HEK293 (cell line): ENCODE measurements at regions not wholly inside any gene's neighbourhood (a gene's known extent, or its start where the extent isn't known, plus 50 kb on each side); places are given as distances from the start of the nearest gene placed in this dataset.

Source experiments
- BCL11B ChIP-seq: fragments of 450-650 bp; formaldehyde crosslinking; IDR thresholded peaks from 2 replicates; pipeline ENCODE4 v1.5.1; 2016; ENCODE audit warnings: low read depth, missing biosample characterization, missing genetic modification characterization
- HOXA7 ChIP-seq: sonication (generic); formaldehyde crosslinking; IDR thresholded peaks from 2 replicates; pipeline ENCODE4 v1.8.1; 2022; ENCODE audit warnings: missing genetic modification reagents, borderline replicate concordance
- MYNN ChIP-seq: fragments of 450-650 bp; formaldehyde crosslinking; IDR thresholded peaks from 2 replicates; pipeline ENCODE4 v1.5.1; 2016; ENCODE audit warnings: missing biosample characterization, missing genetic modification characterization, borderline replicate concordance
- SCRT1 ChIP-seq: fragments of 450-650 bp; formaldehyde crosslinking; IDR thresholded peaks from 2 replicates; pipeline ENCODE4 v1.5.1; 2016; ENCODE audit warnings: missing biosample characterization, missing genetic modification characterization, borderline replicate concordance
- SCRT2 ChIP-seq: fragments of 450-650 bp; formaldehyde crosslinking; IDR thresholded peaks from 2 replicates; pipeline ENCODE4 v1.5.1; 2016; ENCODE audit warnings: missing biosample characterization, missing genetic modification characterization
- ZBTB20 ChIP-seq: fragments of 450-650 bp; formaldehyde crosslinking; IDR thresholded peaks from 2 replicates; pipeline ENCODE4 v1.5.1; 2016; ENCODE audit warnings: missing biosample characterization, missing genetic modification characterization
- ZBTB8A ChIP-seq: fragments of 450-650 bp; formaldehyde crosslinking; IDR thresholded peaks from 2 replicates; pipeline ENCODE4 v1.5.1; 2016; ENCODE audit warnings: missing biosample characterization, missing genetic modification characterization
- ZIC2 ChIP-seq: fragments of 450-650 bp; formaldehyde crosslinking; IDR thresholded peaks from 2 replicates; pipeline ENCODE4 v1.5.1; 2016; ENCODE audit warnings: missing biosample characterization, missing genetic modification characterization
- ZNF174 ChIP-seq: fragments of 450-650 bp; formaldehyde crosslinking; IDR thresholded peaks from 2 replicates; pipeline ENCODE4 v1.5.0; 2017; ENCODE audit warnings: missing biosample characterization, mild to moderate bottlenecking, missing genetic modification characterization
- ZNF175 ChIP-seq: fragments of 450-650 bp; formaldehyde crosslinking; IDR thresholded peaks from 2 replicates; pipeline ENCODE4 v1.5.1; 2016; ENCODE audit warnings: missing biosample characterization, missing genetic modification characterization
- ZNF23 ChIP-seq: fragments of 450-650 bp; formaldehyde crosslinking; IDR thresholded peaks from 2 replicates; pipeline ENCODE4 v1.5.1; 2016; ENCODE audit warnings: missing biosample characterization, missing genetic modification characterization, borderline replicate concordance
- ZNF248 ChIP-seq: fragments of 450-650 bp; formaldehyde crosslinking; IDR thresholded peaks from 2 replicates; pipeline ENCODE4 v1.5.1; 2017; ENCODE audit warnings: missing biosample characterization, missing genetic modification characterization
- ZNF274 ChIP-seq, 2 experiments: fragments of 200-500 bp in 1 of 2; fragments of 450-650 bp in 1 of 2; sonication (Bioruptor generic) in 1 of 2; formaldehyde crosslinking in 1 of 2; IDR thresholded peaks; 2 replicates each; pipeline versions ENCODE4 v1.5.1 to v1.6.1; 2014 to 2016; ENCODE audit warnings: borderline replicate concordance in 1 of 2, inconsistent platforms in 1 of 2, low read length in 1 of 2, missing biosample characterization in 1 of 2, missing genetic modification characterization in 1 of 2
- ZNF302 ChIP-seq: fragments of 450-650 bp; formaldehyde crosslinking; IDR thresholded peaks from 2 replicates; pipeline ENCODE4 v1.5.1; 2016; ENCODE audit warnings: missing biosample characterization, missing genetic modification characterization, low read depth
- ZNF311 ChIP-seq: fragments of 450-650 bp; formaldehyde crosslinking; IDR thresholded peaks from 2 replicates; pipeline ENCODE4 v1.5.1; 2017; ENCODE audit warnings: missing biosample characterization, missing genetic modification characterization, borderline replicate concordance
- ZNF335 ChIP-seq: fragments of 450-650 bp; formaldehyde crosslinking; conservative IDR thresholded peaks from 2 replicates; pipeline ENCODE4 v1.5.1; 2016; ENCODE audit warnings: missing biosample characterization, missing genetic modification characterization
- ZNF394 ChIP-seq: fragments of 450-650 bp; formaldehyde crosslinking; IDR thresholded peaks from 2 replicates; pipeline ENCODE4 v1.5.1; 2016; ENCODE audit warnings: missing biosample characterization, missing genetic modification characterization, mild to moderate bottlenecking, moderate library complexity, borderline replicate concordance
- ZNF423 ChIP-seq: fragments of 450-650 bp; formaldehyde crosslinking; IDR thresholded peaks from 2 replicates; pipeline ENCODE4 v1.5.1; 2016; ENCODE audit warnings: missing biosample characterization, missing genetic modification characterization
- ZNF48 ChIP-seq: fragments of 450-650 bp; formaldehyde crosslinking; IDR thresholded peaks from 2 replicates; pipeline ENCODE4 v1.5.1; 2016; ENCODE audit warnings: missing biosample characterization, missing genetic modification characterization
- ZNF548 ChIP-seq: fragments of 450-650 bp; formaldehyde crosslinking; IDR thresholded peaks from 2 replicates; pipeline ENCODE4 v1.5.1; 2016; ENCODE audit warnings: missing biosample characterization, missing genetic modification characterization
- ZNF792 ChIP-seq: fragments of 450-650 bp; formaldehyde crosslinking; IDR thresholded peaks from 2 replicates; pipeline ENCODE4 v1.5.1; 2016; ENCODE audit warnings: missing biosample characterization, missing genetic modification characterization
- ZNF837 ChIP-seq: fragments of 450-650 bp; formaldehyde crosslinking; IDR thresholded peaks from 2 replicates; pipeline ENCODE4 v1.5.1; 2016; ENCODE audit warnings: missing biosample characterization, missing genetic modification characterization
- ZSCAN23 ChIP-seq: fragments of 450-650 bp; formaldehyde crosslinking; IDR thresholded peaks from 2 replicates; pipeline ENCODE4 v1.5.1; 2016; ENCODE audit warnings: missing biosample characterization, missing genetic modification characterization
- TF ChIP-seq, protein P1 (sequence below): fragments of 450-650 bp; formaldehyde crosslinking; IDR thresholded peaks from 2 replicates; pipeline ENCODE4 v1.5.1; 2016; ENCODE audit warnings: missing biosample characterization, missing genetic modification characterization
- TF ChIP-seq, protein P2 (sequence below): fragments of 450-650 bp; formaldehyde crosslinking; IDR thresholded peaks from 2 replicates; pipeline ENCODE4 v1.5.1; 2016; ENCODE audit warnings: missing biosample characterization, missing genetic modification characterization
- TF ChIP-seq, protein P3 (sequence below): fragments of 450-650 bp; formaldehyde crosslinking; IDR thresholded peaks from 2 replicates; pipeline ENCODE4 v1.5.1; 2016; ENCODE audit warnings: missing biosample characterization, missing genetic modification characterization, borderline replicate concordance
- TF ChIP-seq, protein P4 (sequence below): fragments of 450-650 bp; formaldehyde crosslinking; IDR thresholded peaks from 2 replicates; pipeline ENCODE4 v1.5.1; 2016; ENCODE audit warnings: missing biosample characterization, missing genetic modification characterization

DNA sequence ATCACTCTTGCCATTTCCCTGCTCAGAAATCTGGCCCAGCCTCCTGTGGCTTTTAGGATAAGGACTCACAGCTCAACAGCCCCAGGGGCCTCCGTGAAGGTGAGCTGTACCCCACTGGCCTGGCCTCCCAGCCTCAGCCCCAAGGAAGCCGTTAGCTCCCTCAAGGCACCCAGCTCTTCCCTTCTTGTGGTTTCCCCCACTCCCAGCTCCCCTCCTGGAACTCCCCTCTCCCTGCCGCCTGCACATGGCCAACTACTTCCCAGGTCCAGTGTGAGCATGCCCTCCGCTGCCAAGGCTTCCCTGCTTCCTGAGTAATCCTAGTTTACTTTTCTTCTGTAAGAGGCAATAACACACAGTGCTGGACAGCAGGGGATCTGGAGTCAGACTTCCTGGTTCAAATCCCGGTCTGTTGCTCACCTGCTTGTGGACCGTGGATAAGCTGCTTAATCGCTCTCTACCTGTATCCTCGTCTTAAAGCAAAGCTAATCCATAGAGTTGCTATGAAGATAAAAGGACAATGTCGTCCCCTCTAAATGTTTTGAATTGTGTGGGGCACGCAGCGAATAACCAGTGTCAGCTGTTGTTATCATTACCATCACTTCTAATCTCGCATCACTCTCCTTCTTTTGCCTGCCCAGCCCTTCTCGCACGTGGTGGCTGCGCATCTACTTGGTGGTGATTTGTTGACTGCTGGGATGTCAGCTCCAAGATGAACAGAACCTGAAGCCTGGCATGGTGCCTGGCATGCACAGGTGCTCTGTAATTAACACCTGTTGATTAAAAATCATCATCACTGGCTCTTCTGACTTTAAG is 86.6 kb downstream of the C5orf15 start (continued):
- TF ChIP-seq, protein P1, sequence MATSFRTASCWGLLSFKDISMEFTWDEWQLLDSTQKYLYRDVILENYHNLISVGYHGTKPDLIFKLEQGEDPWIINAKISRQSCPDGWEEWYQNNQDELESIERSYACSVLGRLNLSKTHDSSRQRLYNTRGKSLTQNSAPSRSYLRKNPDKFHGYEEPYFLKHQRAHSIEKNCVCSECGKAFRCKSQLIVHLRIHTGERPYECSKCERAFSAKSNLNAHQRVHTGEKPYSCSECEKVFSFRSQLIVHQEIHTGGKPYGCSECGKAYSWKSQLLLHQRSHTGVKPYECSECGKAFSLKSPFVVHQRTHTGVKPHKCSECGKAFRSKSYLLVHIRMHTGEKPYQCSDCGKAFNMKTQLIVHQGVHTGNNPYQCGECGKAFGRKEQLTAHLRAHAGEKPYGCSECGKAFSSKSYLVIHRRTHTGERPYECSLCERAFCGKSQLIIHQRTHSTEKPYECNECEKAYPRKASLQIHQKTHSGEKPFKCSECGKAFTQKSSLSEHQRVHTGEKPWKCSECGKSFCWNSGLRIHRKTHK (tag by site-specific recombination): no peak
- TF ChIP-seq ZSCAN23: no peak
- no peak for TF ChIP-seq ZNF23 (tag by site-specific recombination)
- no peak for TF ChIP-seq ZNF792 (tag by site-specific recombination)
- TF ChIP-seq HOXA7 (CRISPR knock-in tag): no peak
- peak; percentile 81 for TF ChIP-seq SCRT1
- no peak for TF ChIP-seq ZBTB8A (tag by site-specific recombination)
- TF ChIP-seq ZNF274 (IDR thresholded peaks at IDR 0.05; ENCODE audit: low read length): no peak
- no peak for TF ChIP-seq ZNF274 (tag by site-specific recombination; IDR thresholded peaks at IDR 0.05; ENCODE audit: borderline replicate concordance)
- TF ChIP-seq, protein P2, sequence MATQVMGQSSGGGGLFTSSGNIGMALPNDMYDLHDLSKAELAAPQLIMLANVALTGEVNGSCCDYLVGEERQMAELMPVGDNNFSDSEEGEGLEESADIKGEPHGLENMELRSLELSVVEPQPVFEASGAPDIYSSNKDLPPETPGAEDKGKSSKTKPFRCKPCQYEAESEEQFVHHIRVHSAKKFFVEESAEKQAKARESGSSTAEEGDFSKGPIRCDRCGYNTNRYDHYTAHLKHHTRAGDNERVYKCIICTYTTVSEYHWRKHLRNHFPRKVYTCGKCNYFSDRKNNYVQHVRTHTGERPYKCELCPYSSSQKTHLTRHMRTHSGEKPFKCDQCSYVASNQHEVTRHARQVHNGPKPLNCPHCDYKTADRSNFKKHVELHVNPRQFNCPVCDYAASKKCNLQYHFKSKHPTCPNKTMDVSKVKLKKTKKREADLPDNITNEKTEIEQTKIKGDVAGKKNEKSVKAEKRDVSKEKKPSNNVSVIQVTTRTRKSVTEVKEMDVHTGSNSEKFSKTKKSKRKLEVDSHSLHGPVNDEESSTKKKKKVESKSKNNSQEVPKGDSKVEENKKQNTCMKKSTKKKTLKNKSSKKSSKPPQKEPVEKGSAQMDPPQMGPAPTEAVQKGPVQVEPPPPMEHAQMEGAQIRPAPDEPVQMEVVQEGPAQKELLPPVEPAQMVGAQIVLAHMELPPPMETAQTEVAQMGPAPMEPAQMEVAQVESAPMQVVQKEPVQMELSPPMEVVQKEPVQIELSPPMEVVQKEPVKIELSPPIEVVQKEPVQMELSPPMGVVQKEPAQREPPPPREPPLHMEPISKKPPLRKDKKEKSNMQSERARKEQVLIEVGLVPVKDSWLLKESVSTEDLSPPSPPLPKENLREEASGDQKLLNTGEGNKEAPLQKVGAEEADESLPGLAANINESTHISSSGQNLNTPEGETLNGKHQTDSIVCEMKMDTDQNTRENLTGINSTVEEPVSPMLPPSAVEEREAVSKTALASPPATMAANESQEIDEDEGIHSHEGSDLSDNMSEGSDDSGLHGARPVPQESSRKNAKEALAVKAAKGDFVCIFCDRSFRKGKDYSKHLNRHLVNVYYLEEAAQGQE (tag by site-specific recombination): peak; percentile 79
- TF ChIP-seq ZNF311 (tag by site-specific recombination): no peak
- no peak for TF ChIP-seq ZNF174 (tag by site-specific recombination)
- TF ChIP-seq ZNF248 (tag by site-specific recombination): no peak
- TF ChIP-seq, protein P3, sequence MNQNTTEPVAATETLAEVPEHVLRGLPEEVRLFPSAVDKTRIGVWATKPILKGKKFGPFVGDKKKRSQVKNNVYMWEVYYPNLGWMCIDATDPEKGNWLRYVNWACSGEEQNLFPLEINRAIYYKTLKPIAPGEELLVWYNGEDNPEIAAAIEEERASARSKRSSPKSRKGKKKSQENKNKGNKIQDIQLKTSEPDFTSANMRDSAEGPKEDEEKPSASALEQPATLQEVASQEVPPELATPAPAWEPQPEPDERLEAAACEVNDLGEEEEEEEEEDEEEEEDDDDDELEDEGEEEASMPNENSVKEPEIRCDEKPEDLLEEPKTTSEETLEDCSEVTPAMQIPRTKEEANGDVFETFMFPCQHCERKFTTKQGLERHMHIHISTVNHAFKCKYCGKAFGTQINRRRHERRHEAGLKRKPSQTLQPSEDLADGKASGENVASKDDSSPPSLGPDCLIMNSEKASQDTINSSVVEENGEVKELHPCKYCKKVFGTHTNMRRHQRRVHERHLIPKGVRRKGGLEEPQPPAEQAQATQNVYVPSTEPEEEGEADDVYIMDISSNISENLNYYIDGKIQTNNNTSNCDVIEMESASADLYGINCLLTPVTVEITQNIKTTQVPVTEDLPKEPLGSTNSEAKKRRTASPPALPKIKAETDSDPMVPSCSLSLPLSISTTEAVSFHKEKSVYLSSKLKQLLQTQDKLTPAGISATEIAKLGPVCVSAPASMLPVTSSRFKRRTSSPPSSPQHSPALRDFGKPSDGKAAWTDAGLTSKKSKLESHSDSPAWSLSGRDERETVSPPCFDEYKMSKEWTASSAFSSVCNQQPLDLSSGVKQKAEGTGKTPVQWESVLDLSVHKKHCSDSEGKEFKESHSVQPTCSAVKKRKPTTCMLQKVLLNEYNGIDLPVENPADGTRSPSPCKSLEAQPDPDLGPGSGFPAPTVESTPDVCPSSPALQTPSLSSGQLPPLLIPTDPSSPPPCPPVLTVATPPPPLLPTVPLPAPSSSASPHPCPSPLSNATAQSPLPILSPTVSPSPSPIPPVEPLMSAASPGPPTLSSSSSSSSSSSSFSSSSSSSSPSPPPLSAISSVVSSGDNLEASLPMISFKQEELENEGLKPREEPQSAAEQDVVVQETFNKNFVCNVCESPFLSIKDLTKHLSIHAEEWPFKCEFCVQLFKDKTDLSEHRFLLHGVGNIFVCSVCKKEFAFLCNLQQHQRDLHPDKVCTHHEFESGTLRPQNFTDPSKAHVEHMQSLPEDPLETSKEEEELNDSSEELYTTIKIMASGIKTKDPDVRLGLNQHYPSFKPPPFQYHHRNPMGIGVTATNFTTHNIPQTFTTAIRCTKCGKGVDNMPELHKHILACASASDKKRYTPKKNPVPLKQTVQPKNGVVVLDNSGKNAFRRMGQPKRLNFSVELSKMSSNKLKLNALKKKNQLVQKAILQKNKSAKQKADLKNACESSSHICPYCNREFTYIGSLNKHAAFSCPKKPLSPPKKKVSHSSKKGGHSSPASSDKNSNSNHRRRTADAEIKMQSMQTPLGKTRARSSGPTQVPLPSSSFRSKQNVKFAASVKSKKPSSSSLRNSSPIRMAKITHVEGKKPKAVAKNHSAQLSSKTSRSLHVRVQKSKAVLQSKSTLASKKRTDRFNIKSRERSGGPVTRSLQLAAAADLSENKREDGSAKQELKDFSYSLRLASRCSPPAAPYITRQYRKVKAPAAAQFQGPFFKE (tag by site-specific recombination): no peak
- TF ChIP-seq, protein P4, sequence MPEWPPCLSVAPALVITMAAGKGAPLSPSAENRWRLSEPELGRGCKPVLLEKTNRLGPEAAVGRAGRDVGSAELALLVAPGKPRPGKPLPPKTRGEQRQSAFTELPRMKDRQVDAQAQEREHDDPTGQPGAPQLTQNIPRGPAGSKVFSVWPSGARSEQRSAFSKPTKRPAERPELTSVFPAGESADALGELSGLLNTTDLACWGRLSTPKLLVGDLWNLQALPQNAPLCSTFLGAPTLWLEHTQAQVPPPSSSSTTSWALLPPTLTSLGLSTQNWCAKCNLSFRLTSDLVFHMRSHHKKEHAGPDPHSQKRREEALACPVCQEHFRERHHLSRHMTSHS (tag by site-specific recombination): no peak
- TF ChIP-seq BCL11B (tag by site-specific recombination): no peak
- no peak for TF ChIP-seq ZNF48 (tag by site-specific recombination)
- peak; percentile 76 for TF ChIP-seq ZIC2 (tag by site-specific recombination)
- no peak for TF ChIP-seq MYNN (tag by site-specific recombination)
- TF ChIP-seq ZNF394: no peak
- no peak for TF ChIP-seq ZNF335
- TF ChIP-seq ZBTB20: no peak
- no peak for TF ChIP-seq ZNF302
- TF ChIP-seq ZNF548 (tag by site-specific recombination): no peak
- TF ChIP-seq ZNF423 (tag by site-specific recombination): no peak
- peak; percentile 90 for TF ChIP-seq SCRT2 (tag by site-specific recombination)
- TF ChIP-seq ZNF837 (tag by site-specific recombination): no peak
- TF ChIP-seq ZNF175 (tag by site-specific recombination): no peak
